ENCODE measurements at regions not wholly inside any gene's neighbourhood (a gene's known extent, or its start where the extent isn't known, plus 50 kb on each side); places are given as distances from the start of the nearest gene placed in this dataset.

DNA sequence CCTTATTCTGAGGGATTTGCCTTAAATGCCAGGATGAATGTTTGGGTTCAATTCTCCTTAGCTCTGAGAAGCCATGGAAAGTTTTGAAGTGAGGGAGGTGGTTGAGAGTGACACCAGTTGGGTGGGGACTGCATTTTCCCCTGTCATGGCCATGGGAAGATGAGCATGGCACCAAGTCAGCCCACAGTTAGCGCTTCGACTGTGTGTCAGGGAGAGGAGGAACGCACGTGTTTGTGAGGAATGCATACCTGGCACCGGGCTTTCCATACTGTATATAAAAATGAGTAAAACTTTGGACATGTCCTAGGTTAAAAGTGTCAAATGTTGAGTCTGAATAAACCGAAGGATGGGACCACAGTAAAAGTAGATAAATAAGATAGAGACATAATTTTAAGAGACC lies 187.5 kb upstream of the KL start:
- TF ChIP-seq, protein P1, sequence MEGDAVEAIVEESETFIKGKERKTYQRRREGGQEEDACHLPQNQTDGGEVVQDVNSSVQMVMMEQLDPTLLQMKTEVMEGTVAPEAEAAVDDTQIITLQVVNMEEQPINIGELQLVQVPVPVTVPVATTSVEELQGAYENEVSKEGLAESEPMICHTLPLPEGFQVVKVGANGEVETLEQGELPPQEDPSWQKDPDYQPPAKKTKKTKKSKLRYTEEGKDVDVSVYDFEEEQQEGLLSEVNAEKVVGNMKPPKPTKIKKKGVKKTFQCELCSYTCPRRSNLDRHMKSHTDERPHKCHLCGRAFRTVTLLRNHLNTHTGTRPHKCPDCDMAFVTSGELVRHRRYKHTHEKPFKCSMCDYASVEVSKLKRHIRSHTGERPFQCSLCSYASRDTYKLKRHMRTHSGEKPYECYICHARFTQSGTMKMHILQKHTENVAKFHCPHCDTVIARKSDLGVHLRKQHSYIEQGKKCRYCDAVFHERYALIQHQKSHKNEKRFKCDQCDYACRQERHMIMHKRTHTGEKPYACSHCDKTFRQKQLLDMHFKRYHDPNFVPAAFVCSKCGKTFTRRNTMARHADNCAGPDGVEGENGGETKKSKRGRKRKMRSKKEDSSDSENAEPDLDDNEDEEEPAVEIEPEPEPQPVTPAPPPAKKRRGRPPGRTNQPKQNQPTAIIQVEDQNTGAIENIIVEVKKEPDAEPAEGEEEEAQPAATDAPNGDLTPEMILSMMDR (IDR thresholded peaks at IDR 0.05; ENCODE audit: insufficient read depth, low read depth, low read length): no peak
- H3K4me3 ChIP-seq (ENCODE audit: low read depth, low read length): no peak overlapping the region
- ChIA-PET POLR2A (no interaction called here), CTCF (no interaction called here)
- no peaks in the 10 kb centered on the region for H3K27me3 ChIP-seq (ENCODE audit: control insufficient read depth, insufficient read depth, low read length)
- DNase-seq (ENCODE audit: low read depth): no peak
- H3K36me3 ChIP-seq (ENCODE audit: control insufficient read depth, insufficient read depth, low read length): no peaks in the 10 kb centered on the region

DNA sequence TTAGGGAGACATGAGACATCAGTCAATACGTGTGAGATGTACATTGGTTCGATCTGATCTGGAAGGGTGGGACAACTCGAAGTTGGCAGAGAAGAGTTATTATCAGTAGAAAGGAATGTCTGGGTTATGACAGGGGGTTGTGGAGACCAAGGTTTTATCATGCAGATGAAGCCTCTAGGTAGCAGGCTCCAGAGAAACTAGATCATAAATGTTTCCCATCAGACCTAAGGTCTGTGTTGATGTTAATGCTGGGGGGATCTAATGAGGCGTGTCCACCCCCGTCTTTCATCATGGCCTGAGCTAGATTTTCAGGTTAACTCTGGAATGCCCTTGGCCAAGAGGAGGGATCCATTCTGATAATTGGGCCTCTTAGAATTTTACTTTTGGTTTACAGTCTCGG lies 187.0 kb upstream of the KL start:
- Histone ChIP-seq H3K36me3 (ENCODE audit: control insufficient read depth, insufficient read depth, low read length) (no peaks in the 10 kb centered on the region), H3K4me3 (ENCODE audit: low read depth, low read length) (no peak overlapping the region), H3K27me3 (ENCODE audit: control insufficient read depth, insufficient read depth, low read length) (no peaks in the 10 kb centered on the region)
- DNase-seq (ENCODE audit: low read depth): no peak
- POLR2A ChIA-PET: no interaction called here
- CTCF ChIA-PET: no interaction called here
- TF ChIP-seq, protein P1 (IDR thresholded peaks at IDR 0.05; ENCODE audit: insufficient read depth, low read depth, low read length): no peak

DNA sequence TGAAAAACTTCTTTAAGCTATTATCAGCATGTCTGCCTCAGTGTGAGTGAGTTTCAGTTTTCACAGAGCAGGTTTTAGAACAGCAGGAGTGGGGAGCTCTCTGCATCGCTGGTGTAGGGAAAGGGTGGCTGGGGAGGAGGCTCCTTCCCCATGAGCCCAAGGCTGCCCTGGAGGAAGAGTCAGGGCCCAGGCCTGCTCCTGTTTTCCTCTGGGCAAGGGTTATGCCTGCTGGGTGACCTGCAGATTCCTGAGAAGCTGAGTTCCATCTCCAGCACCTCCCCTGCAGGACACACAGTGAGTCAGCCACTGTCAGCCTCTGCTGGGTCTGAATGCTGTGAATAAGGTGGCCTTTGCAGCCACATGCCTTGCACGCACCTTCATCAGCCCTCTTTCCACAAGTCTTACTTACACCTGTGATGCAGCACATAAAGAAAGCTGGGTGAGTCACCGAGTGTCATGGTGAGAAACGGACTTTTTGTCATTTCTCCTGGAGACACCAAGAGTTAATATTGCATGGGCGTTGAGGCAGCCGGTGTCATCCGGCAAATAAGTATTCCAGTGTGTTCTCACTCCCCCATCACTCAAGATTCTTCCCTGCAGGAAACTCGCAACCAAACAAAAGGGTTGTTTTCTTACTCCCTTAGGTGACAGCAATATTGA lies 186.4 kb upstream of the KL start:
- CTCF ChIA-PET: no interaction called here
- TF ChIP-seq, protein P1 (IDR thresholded peaks at IDR 0.05; ENCODE audit: insufficient read depth, low read depth, low read length): no peak
- POLR2A ChIA-PET: no interaction called here
- H3K36me3 ChIP-seq (ENCODE audit: control insufficient read depth, insufficient read depth, low read length): no peaks in the 10 kb centered on the region
- H3K4me3 ChIP-seq (ENCODE audit: low read depth, low read length): no peak overlapping the region
- peak; percentile 4 for DNase-seq (ENCODE audit: low read depth)
- H3K27me3 ChIP-seq (ENCODE audit: control insufficient read depth, insufficient read depth, low read length): no peaks in the 10 kb centered on the region

DNA sequence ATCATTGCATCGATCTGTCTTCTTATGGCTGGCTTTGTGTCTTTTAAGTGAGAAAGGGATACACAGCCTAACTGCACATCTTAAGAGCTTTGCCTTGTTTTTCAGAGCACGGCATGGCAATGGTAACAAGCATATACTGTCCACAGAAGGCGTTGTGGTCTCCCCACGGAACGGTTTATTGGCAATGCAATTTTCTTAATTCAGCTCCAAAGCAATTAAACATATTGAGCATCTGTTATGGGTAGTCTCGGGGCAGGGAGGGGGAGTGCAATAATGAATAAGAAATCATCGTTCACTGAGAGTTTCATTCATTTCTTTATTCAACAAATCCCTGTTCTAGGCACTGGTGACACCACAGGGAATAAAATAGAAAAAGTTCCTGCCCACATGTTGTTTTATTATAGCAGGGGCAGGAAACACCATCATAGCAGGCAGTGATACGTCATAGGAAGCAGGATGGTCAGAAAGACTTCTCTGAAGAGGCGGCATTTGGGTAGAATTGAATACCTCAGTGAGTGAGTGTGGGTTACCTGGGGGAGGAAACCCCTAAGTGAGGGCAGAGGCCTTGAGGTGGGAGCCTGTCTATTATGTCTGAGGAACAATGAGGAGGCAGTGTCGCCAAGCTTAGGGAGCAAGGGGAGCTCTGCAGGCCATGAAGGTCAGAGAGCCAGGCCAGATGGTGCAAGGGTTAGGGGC lies 185.7 kb upstream of the KL start:
- H3K4me3 ChIP-seq (ENCODE audit: low read depth, low read length): no peak overlapping the region
- H3K27me3 ChIP-seq (ENCODE audit: control insufficient read depth, insufficient read depth, low read length): no peaks in the 10 kb centered on the region
- TF ChIP-seq, protein P1 (IDR thresholded peaks at IDR 0.05; ENCODE audit: insufficient read depth, low read depth, low read length): no peak
- POLR2A ChIA-PET: no interaction called here
- no peaks in the 10 kb centered on the region for H3K36me3 ChIP-seq (ENCODE audit: control insufficient read depth, insufficient read depth, low read length)
- CTCF ChIA-PET: no interaction called here
- DNase-seq (ENCODE audit: low read depth): no peak

DNA sequence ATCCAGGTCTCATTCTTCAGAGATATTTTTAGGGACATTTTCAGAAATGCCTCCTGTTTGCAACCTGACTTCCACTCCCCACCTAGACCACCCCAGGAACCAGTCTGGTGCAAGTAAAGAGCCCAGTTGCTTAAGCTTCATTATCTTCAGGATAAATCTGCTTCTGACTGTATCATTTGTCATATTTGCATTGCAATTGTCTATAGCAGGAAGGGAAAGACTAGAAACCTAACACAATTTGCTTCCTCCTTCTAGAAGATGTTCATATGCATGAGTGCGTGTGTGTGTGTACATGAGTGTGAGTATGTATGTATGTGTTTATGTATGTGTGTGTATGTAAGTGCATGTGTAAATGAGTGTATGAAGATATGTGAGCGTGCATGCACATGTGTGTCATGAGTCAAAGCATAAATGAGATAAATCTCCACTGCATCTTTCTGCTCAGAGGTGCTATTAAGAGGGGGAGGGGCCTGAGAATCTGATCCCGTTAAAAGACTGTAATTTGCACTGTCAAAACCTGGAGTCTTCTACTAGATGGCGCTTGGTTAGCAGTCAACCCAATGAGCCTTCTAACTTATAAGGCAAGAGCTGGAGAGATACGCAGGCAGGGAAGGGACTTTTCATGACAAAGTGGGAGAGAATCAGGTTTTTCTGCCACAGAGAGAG lies 178.8 kb upstream of the KL start:
- no peak for DNase-seq (ENCODE audit: low read depth)
- TF ChIP-seq, protein P1 (IDR thresholded peaks at IDR 0.05; ENCODE audit: insufficient read depth, low read depth, low read length): no peak
- Histone ChIP-seq H3K27me3 (ENCODE audit: control insufficient read depth, insufficient read depth, low read length) (no peaks in the 10 kb centered on the region), H3K4me3 (ENCODE audit: low read depth, low read length) (no peak overlapping the region), H3K36me3 (ENCODE audit: control insufficient read depth, insufficient read depth, low read length) (no peaks in the 10 kb centered on the region)
- ChIA-PET POLR2A (no interaction called here), CTCF (interaction anchor here (1.6 kb wide), 1 partner anchor 13 kb away, joined by 3 read pairs; no protein-coding TSS in a partner anchor)
